ENCODE measurements at regions not wholly inside any gene's neighbourhood (a gene's known extent, or its start where the extent isn't known, plus 50 kb on each side); places are given as distances from the start of the nearest gene placed in this dataset.

- DNase-seq (ENCODE audit: low read depth) = no peak
These were observed 377.7 kb upstream of the RBMS3 start for GRCh38 chr3:28903171-28903601.

GRCh38 chr3:28905798-28906197 is 375.1 kb upstream of the RBMS3 start:
- no peak for DNase-seq (ENCODE audit: low read depth)

- no peak for DNase-seq (ENCODE audit: low read depth)
These were observed 374.1 kb upstream of the RBMS3 start for GRCh38 chr3:28906561-28907310.

- DNase-seq (ENCODE audit: low read depth) = no peak
These were observed 373.3 kb upstream of the RBMS3 start for GRCh38 chr3:28907616-28908015.

- no peak for DNase-seq (ENCODE audit: low read depth)
These were observed 368.6 kb upstream of the RBMS3 start for GRCh38 chr3:28912120-28912885.

GRCh38 chr3:28915741-28916500 is 364.9 kb upstream of the RBMS3 start:
- DNase-seq (ENCODE audit: low read depth) = no peak

GRCh38 chr3:28916713-28917499 is 364.0 kb upstream of the RBMS3 start:
- no peak for DNase-seq (ENCODE audit: low read depth)

- no peak for DNase-seq (ENCODE audit: low read depth)
These were observed 362.9 kb upstream of the RBMS3 start for GRCh38 chr3:28917895-28918475.

GRCh38 chr3:28922376-28922775 is 358.5 kb upstream of the RBMS3 start:
- DNase-seq (ENCODE audit: low read depth) = no peak

- DNase-seq (ENCODE audit: low read depth) = no peak
These were observed 356.9 kb upstream of the RBMS3 start for GRCh38 chr3:28923994-28924393.

- no peak for DNase-seq (ENCODE audit: low read depth)
These were observed 356.0 kb upstream of the RBMS3 start for GRCh38 chr3:28924744-28925360.

GRCh38 chr3:28933337-28933736 is 347.5 kb upstream of the RBMS3 start:
- no peak for DNase-seq (ENCODE audit: low read depth)

GRCh38 chr3:28934126-28934813 is 346.6 kb upstream of the RBMS3 start:
- DNase-seq (ENCODE audit: low read depth) = no peak

GRCh38 chr3:28935146-28935545 is 345.7 kb upstream of the RBMS3 start:
- no peak for DNase-seq (ENCODE audit: low read depth)

- DNase-seq (ENCODE audit: low read depth) = no peak
These were observed 344.7 kb upstream of the RBMS3 start for GRCh38 chr3:28936154-28936553.

- DNase-seq (ENCODE audit: low read depth) = no peak
These were observed 340.3 kb upstream of the RBMS3 start for GRCh38 chr3:28940530-28940929.

- DNase-seq (ENCODE audit: low read depth) = no peak
These were observed 339.9 kb upstream of the RBMS3 start for GRCh38 chr3:28940994-28941393.

- no peak for DNase-seq (ENCODE audit: low read depth)
These were observed 333.8 kb upstream of the RBMS3 start for GRCh38 chr3:28947061-28947460.

- no peak for DNase-seq (ENCODE audit: low read depth)
These were observed 333.1 kb upstream of the RBMS3 start for GRCh38 chr3:28947751-28948150.

- no peak for DNase-seq (ENCODE audit: low read depth)
These were observed 332.2 kb upstream of the RBMS3 start for GRCh38 chr3:28948685-28949084.

- no peak for DNase-seq (ENCODE audit: low read depth)
These were observed 331.3 kb upstream of the RBMS3 start for GRCh38 chr3:28949580-28949979.
